NK-92 treated with Interleukin-12 subunit alpha and Interleukin-12 subunit beta, amount 100 ng/mL, for 24 hours (cell line): ENCODE measurements at regions not wholly inside any gene's neighbourhood (a gene's known extent, or its start where the extent isn't known, plus 50 kb on each side); places are given as distances from the start of the nearest gene placed in this dataset.
"Not testable (repeated sequence)": the region's sequence is repeated elsewhere in the genome, so short reads cannot be mapped to it uniquely, and the experiment has no call there.

Experiments used
- DNase-seq: peaks from one replicate; lab custom pipeline; 2025; lab: John Stamatoyannopoulos, UW

DNA sequence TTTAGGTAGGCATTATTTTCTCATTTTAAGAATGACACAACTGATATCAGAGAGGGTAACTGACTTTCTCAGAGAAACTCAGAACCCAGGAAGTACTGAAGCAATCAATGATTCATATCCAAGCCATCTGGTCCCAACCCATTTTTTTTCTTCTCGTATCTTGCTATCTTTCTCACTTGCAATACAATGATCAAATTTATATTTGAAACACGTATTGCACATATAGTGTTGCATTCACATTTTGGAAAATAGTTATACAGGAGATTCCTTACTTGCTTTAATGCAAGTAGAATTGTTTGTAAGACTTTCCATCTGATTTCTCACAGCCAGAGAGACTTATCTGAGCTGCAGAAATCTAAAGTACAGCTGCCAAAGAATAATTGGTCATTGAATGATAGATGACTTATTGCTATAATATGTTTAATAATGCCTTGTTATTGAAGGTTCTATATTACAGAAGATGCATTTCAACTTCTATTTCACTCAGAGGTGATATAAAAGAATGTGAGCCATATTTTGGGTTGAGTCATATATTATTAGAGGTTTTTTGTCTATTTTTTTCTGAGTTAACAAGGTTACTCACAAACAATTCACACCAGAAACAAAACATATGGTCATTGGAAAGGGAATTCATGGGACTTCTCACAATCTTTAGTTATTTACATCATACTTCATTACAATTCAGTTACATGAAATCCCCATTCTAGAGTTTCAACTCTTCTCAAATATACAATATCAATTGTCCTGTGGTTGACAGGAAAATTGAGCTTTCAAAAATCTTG lies 337.5 kb upstream of the CITED2 start:
- DNase-seq: no peak

DNA sequence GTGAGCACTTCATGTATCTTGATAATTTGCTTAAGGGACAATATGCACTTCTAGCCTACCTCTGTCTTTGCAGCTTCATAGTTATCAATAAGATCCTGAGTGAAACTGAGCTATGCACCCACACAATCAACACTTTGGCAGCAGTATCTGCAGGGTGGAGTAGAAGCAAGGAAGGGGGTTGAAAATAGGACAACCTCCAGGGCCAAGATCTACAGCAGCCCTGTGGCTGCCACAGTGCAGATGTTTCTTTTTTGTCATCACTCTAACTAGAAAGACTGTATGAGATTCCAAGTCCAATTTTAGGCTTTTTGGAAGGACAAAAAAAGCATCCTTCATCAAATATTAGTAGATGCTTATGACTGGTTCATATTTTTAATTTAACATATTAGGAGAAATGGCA lies 336.1 kb upstream of the CITED2 start:
- no peak for DNase-seq

DNA sequence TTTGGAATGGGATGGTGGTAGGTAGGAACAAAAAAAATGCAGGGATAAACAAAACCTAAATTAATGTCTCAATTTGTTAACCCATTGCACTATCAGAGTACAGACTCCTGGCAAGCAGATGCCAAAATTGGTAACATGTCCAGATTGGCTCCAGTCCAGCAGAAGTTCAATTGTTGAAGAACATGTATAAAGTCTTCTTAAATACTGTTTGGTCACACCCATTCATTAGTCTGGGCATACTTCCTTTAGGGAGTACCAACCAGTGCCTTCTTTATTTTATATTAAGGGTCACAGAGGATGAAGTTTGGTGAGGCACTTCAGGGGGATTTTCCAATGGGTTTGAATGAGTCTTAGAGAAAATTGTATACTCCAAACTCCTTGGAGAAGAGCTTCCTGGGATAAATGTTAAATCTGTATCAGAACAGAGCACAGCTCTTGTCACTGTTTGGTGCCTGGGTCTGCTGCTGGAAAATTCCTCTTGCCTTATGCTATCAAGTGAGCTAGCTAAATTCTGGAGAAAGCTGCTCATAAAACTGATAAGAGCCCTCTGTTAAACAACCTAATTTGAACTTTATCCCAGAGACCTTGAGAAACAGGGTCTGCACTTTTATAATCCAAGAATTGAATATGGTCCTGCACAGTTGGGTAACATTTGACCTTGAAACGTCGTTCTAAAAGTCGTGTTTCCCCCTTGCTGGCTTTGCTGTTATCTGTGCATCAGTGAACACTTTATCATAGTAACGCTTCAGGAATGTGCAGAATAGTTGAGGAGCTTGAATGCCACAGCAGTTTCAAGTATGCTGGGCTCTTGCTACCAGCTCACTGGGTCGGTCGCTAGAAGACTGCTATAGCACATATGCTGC lies 334.1 kb upstream of the CITED2 start:
- no peak for DNase-seq

DNA sequence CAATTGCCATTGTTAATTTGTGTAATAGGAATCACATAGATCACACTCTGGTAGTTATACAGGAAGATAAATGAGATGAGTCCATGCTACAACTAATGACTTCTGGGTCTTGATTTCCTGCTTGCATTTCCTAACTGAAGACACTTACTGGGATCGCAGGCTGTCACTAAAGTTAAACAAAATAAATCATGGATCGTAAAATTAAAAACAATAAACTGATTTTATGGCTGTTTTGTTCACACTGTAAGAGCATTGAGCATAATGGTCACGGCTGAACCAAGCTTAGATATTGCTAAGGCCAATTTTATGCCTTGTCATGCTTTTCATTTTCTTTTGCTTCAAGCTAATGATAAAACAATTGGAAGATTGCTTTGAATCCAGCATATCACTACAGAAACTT lies 332.5 kb upstream of the CITED2 start:
- no peak for DNase-seq

DNA sequence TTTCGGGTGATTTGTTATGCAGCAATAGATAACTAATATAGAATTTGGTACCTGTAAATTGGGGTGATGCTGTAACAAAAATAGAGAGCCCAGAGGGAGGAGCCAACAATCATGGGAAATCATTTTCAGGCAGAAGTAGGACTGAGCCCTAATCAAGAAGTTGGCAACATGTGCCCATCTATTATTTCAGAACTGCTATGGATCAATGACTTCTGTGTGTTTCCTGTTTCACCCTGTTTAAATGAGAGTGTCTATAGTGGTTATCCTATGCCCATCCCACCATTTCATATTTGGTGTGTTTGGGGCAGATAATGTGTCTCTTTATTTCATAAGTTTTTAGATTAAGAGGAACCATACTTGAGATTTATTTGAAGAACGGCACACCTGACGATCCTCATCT lies 330.8 kb upstream of the CITED2 start:
- no peak for DNase-seq

DNA sequence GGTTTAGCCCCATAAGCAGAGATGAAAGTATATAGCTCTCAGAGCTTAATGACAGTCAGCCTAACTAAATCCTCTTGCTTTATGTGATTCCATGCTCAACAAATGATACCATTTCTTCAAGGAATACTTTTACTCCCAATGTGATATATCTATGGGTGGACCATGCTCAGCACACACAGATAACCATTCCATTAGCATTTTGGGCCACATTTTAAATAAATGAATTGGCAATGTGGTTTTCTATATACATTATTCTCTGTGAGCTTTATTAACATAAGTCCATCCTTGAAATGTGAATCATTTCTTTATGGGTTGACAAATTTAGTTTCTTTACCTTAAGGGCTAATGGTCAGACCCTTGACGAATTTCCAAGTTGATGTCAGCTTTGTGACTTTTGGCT lies 329.3 kb upstream of the CITED2 start:
- no peak for DNase-seq

DNA sequence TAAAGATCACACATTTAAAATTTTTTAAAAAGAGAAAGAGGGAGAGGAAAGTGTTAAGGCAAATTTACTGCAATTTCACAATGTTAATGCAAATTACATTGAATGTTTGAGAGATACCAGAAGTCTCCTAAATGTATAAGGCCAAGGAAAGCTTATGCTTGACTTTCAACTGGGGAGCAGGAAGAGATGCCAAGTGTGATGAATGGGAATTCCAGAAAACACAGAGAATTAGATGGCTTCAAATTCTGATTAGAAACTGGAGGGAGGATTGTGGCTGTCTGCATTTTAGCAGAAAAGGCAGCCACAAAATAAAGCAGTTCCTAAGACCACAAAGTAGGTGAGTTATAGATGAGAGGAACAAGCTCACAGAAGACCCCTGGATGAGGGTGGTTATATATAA lies 328.3 kb upstream of the CITED2 start:
- DNase-seq: no peak

DNA sequence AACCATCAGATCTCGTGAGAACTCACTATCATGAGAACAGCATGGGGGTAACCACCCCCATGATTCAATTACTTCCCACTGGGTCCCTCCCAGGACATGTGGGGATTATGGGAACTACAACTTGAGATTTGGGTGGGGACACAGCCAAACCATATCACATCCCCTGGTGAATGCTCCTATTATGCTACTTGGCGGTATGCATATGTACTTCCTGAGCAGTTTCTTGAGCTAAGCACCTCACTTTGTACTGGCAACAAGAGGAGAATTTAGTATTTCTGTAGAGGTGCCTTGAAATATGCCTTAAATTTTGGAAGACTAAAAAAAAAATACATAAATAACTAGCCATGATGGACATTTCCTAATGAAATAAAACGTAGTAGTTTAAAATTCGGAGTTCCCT lies 327.2 kb upstream of the CITED2 start:
- DNase-seq: no peak

DNA sequence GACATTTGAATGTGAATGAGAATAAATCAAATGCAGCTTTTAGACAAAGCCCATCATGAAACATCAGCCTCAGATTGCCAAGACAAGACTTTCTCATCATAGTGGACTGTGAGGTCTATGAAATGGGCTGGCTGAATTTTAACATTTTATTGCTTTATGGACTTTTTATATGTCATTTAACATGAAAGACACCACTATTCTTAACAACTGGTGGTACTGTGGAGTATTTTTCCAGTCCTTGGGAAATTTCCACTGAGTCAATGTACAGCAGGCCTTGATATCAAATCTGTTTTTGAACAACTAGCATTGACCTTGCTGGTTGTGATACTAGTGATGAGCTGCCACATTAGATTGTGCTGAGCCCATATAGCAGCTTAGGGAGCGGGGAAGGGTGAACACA lies 326.6 kb upstream of the CITED2 start:
- DNase-seq: no peak

DNA sequence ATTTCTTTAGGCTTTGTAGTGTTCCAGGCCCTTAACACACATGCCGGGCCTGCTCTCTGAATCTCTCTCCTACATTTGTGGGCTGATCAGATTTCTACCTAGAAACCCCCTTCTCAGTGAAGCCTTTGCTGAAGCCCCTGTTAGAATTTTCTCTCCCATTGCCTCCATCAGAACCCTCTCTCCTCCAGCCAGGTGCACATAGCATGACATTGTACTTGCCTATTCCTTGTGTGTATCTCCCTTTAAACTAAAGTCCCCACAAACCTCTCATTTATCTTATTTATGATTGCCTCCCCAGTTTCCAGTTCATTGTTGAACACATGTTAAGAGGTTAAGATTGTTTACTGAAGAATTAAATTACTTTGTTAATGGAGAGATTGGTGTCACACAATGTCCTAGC lies 325.5 kb upstream of the CITED2 start:
- no peak for DNase-seq

DNA sequence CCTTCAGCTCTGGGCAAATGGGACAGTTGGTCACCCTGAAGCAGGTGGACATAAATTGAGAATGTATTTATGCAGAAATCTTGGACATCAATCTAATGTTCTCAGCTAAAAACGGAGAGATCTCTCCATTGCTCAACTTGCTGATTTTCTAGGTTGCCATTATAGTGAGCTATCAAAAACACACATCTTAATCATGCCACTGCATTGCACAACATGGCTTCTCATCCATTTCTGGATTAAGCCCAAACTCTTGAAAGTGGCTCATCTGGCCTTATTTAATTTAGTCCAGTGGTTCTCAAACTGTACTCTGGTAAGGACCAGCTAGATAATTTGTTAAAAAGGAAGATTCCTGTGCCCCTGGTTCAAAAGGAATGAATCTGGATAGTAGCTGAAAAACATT lies 324.9 kb upstream of the CITED2 start:
- no peak for DNase-seq

DNA sequence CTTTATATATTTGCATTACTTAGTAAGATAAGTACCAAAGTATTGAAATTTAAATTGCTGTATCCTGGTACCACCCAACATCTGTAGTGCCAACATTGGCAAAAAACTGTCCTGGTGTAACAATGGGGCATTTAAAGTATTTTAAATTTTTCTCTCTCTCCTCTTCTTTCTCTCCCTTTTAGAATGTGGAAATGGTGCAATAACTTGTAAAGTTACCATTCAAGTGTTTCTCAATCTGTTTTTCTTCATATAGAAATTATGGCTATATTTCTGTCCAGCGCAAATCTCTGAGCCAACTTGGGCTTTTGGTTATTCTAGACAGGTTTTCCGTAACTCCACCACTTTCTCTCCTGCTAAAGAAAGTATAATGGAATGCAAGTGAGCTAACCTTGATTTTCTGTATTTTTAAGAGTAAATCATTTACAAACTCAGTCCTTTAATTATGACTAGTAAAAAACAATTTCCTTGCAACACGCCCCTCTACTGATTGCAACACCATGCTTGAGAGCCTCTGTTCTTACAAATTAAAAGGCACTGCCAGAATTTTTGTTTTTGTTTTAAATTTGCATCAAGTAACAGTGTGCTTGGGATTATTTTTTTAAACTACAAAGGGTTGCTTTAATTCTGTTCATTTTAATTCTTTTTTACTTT lies 324.2 kb upstream of the CITED2 start:
- DNase-seq: no peak

DNA sequence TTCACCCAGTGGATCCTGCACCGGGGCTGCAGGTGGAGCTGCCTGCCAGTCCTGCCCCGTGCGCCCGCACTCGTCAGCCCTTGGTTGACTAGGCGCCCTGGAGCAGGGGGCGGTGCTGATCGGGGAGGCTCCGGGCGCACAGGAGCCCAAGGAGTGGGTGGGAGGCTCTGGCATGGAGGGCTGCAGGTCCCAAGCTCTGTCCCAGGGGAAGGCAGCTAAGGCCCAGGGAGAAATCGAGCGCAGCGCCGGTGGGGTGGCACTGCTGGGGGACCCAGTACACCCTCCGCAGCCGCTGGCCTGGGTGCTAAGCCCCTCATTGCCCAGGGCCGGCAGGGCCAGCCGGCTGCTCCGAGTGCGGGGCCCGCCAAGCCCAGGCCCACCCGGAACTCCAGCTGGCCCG lies 323.4 kb upstream of the CITED2 start:
- DNase-seq: not testable (repeated sequence)

DNA sequence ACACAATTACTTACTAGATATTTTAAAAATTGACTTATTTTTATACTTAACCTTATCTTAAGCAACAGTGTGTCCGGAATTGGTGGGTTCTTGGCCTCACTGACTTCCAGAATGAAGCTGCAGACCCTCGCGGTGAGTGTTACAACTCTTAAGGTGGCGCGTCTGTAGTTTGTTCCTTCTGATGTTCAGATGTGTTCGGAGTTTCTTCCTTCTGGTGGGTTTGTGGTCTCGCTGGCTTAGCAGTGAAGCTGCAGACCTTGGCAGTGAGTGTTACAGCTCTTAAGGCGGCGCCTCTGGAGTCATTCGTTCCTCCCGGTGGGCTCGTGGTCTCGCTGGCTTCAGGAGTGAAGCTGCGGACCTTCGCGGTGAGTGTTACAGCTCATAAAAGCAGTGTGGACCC lies 322.5 kb upstream of the CITED2 start:
- not testable (repeated sequence) for DNase-seq

DNA sequence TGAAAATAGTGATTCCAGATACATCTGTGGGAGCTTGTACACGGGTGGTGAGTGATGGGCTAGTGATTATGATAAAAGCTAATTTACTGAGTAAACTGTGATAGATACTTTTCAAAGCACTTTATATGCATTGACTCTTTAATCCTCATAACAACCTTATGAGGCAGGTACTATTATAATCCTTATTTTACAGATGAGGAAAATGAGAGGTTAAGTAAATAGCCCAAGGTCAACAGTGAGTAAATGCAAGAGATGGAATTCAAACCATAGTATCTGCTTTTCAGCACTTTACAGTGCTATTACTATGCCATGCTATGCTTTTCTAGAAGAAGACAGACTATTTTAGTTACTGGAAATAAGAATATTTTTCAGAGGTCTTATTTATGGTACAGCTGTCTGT lies 320.9 kb upstream of the CITED2 start:
- DNase-seq: no peak

DNA sequence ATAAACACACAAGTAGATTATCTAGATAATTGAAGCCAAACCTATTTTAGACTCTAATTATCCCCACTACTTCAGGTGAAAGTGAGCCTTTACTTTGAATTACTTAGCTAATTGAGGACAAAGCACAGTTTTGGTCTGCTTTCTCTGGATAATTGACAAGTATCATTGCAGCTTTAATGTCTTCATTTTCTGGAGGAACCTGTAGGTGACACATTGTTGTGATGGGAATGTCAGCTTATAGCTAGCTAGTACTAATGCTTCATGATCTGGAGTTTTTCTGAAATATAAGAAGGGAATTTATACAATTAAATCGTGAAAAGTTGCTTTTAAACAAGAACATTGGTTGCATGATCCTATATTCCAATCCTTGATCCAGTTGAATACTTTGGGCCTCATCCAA lies 319.3 kb upstream of the CITED2 start:
- no peak for DNase-seq

DNA sequence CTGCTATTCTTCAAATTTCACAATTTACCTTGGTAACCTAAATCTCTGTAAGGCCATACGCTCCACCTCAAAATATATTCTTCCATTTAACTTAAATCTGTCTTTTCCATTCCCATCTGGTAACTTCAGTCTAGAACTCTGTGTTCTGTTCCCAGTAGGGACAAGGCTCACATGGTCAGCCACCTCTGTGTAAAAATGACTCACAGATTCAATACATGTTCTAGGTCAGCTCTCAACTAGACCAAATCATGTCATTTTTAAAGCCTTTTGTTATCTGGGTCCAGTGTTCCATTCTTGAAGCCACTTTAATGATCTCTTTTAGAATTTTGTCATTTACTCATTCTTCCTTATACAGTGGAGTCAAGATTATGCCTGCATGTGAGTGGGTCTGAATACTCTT lies 315.6 kb upstream of the CITED2 start:
- DNase-seq: no peak

DNA sequence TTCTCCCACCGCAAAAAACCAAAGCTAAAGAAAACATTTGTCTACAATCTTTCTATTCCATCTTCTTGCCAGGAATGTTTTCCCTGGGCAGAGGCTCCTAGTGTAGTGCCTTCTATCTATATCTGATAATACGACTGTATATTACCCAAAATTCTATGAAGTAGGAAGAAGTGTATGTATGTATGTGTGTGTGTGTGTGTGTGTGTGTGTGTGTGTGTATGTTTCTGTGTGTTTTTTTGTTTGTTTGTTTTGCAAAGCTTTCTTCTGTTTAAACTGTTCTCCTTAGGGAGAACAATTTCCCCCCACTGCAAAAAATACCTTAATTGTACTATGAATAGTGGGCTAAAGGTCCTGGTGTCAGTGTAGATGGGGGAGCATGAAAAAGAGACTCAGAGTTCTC lies 312.6 kb upstream of the CITED2 start:
- DNase-seq: no peak

DNA sequence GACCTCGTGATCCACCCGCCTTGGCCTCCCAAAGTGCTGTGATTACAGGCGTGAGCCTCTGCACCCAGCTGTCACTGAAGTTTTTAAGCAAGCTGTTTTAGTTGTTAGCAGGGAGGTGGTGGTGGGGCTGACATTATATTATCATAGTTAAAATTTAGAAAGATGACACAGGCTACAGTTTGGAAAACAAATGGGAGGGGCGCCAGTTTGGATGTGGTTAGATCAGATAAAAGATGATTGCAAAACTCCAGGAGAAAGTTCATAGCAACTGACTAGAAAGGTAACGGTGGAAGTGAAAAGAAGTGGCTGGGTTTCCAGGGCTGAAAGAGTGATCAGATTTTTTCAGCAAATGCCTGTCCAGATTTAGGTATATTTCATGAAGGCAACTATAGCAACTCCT lies 311.9 kb upstream of the CITED2 start:
- no peak for DNase-seq

DNA sequence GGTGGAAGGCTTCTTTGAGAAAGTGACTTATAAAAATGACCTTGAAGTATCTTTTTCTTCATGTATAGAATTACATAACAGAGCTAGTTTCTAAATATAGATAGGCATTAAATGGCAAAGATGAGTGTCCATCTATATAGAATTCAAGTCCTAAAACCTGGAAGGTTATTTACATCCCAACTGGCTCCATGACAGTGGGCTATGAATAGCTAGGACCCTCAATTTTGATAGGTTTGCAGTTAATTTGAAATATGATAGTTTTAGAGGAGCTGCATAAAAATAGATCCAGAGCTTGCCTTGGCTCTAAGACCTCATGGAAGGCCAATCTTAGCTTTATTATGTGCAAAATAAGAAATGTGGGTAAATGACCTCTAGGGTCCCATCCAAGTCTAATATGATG lies 310.6 kb upstream of the CITED2 start:
- no peak for DNase-seq

DNA sequence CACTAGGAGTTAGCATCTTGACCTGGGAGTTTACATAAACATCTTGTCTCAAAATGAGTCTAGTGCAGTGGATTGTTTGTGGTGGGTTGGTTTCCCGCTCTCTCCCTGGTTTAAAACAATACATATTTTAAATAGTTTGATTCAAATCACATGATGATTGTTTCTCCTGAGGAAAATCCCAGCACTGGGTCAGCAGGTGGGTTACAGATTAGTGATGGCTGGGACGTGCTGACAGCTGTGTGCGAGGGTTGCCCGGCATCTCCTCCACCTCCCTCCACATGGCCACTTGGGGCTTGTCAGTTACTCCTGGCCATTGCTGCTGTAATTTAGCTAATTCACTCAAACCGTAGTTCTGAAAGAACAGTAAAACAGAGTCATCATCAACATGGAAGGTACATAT lies 306.4 kb upstream of the CITED2 start:
- DNase-seq: no peak

DNA sequence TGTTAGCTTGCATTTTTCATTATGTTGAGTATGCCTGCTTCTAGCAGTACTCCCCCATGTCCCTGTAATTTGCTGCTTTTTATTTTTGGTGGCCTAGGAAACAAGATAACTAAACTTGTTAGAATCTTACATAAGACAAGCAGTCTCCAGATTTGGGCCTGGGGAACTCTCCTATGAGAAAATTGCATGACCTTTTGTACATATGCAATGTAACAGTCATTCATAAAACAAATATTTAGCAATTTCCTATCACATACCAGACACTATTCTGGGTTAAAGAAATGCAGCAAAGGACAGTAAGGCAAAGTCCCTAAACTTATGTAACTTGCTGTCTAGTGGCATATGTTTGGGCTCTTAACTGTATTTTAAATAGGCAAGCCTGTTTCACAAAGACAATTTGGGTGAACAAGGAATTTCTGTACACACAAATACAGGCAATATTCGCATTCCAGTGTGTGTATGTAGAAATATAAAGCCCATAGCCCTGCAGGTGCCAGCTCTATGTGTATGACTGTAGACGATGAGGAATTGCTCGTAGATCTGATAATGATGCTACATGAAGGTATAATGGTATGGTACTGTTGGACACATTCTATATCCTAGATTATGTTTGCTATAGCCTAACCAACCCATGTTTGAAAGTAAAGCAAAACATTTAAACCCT lies 305.2 kb upstream of the CITED2 start:
- DNase-seq: no peak

DNA sequence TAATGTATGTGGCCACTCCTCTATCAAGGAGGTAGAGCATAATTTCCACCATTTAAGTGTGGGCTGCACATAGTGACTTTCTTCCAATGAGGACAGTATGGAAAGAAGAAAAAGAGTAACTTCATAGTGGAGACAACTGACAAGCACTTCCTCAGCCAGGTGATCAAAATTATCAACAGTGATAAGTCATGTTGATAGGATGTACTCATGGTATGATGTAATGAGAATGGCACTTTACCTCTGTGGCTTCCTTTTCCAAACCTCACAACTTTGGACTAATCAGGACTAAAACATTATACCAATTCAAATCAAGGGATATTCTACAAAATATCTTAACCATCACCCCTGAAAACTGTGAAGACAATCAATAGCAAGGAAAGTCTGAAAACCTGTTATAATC lies 302.3 kb upstream of the CITED2 start:
- no peak for DNase-seq
